GM12865 (cell line): ENCODE measurements at regions not wholly inside any gene's neighbourhood (a gene's known extent, or its start where the extent isn't known, plus 50 kb on each side); places are given as distances from the start of the nearest gene placed in this dataset.

Experiments
- DNase-seq: peaks from one replicate; pipeline ENCODE4 v3.0.0; 2010; ENCODE audit warnings: low read depth
- H3K4me3 ChIP-seq: 2 replicates; pipeline ENCODE4 v1.5.1; 2011; ENCODE audit warnings: mild to moderate bottlenecking, low read depth, low read length, control low read depth
- TF ChIP-seq, protein P1 (sequence below): IDR thresholded peaks from 2 replicates; pipeline ENCODE4 v1.5.1; 2011; ENCODE audit warnings: low read length, control low read depth, low read depth, inconsistent platforms; ENCODE audit not compliant: insufficient read depth; ENCODE audit errors: missing control alignments

- DNase-seq = no peak
- TF ChIP-seq, protein P1, sequence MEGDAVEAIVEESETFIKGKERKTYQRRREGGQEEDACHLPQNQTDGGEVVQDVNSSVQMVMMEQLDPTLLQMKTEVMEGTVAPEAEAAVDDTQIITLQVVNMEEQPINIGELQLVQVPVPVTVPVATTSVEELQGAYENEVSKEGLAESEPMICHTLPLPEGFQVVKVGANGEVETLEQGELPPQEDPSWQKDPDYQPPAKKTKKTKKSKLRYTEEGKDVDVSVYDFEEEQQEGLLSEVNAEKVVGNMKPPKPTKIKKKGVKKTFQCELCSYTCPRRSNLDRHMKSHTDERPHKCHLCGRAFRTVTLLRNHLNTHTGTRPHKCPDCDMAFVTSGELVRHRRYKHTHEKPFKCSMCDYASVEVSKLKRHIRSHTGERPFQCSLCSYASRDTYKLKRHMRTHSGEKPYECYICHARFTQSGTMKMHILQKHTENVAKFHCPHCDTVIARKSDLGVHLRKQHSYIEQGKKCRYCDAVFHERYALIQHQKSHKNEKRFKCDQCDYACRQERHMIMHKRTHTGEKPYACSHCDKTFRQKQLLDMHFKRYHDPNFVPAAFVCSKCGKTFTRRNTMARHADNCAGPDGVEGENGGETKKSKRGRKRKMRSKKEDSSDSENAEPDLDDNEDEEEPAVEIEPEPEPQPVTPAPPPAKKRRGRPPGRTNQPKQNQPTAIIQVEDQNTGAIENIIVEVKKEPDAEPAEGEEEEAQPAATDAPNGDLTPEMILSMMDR = no peak
- no peak overlapping the region for H3K4me3 ChIP-seq
Measured at GRCh38 chr2:128790541-128791001, 471.9 kb upstream of the HS6ST1 start.

DNA sequence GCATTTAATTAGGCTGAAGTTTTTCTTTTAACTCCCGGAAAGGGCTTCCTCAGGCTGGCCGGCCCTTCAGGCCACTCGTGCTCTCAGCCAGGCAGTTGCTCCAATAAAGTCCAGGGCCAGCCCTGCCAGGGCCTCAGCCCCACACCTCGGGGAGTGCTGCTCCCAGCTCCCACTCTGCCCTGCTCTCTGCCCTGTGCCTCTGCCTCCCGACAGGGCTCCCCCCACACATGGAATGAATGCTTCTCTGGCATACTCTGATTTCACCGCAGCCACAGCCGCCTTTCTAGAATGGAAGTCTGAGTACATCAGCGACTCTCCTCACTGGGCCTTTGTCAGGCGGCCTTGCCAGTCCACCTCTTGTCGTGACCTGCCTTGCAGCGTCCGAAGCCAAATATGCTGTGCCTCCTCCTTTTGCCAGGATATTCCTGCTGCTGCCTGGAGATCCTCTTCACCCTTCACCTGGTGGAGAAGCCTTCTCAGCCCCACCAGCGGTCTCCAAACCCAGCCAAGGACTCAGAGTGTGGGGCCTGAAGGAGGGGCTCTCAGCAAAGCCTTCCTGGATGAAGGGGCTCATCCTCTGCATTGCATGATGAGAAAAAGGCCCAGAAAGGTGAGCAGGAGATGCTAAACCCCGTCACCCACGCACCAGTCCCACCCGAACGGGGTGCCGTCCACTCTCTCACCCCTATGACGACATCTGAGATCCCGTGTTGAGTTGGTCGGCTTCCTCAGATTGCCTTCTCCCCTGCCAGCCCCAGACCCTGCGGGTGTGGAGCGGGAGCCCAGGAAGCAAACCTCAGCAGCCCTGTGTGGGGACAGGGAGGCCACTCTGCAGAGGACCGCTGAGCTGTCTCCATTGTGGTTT lies 472.7 kb upstream of the HS6ST1 start:
- H3K4me3 ChIP-seq = no peak overlapping the region
- no peak for DNase-seq
- TF ChIP-seq, protein P1 = no peak

- DNase-seq = no peak
- TF ChIP-seq, protein P1 = no peak
- no peak overlapping the region for H3K4me3 ChIP-seq
Measured at GRCh38 chr2:128791985-128792320, 473.3 kb upstream of the HS6ST1 start.

DNA sequence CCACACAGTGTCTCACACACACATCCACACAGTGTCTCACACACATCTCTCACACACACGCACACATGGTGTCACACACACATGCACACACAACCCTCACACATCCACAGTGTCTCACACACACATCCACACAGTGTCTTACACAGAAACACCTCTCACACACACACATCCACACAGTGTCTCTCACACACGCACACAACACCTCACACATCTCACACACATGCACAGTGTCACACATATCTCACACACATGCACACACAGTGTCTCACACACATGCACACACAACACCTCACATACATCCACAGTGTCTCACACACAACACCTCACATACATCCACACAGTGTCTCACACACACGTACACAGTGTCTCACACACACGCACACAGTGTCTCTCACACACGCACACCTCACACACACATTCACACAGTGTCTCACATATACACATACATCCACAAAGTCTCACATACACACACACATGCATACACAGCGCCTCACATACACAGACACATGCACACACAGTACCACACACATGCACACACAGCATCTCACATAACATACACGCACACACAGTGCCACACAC lies 473.9 kb upstream of the HS6ST1 start:
- TF ChIP-seq, protein P1 = no peak
- H3K4me3 ChIP-seq = no peak overlapping the region
- no peak for DNase-seq

DNA sequence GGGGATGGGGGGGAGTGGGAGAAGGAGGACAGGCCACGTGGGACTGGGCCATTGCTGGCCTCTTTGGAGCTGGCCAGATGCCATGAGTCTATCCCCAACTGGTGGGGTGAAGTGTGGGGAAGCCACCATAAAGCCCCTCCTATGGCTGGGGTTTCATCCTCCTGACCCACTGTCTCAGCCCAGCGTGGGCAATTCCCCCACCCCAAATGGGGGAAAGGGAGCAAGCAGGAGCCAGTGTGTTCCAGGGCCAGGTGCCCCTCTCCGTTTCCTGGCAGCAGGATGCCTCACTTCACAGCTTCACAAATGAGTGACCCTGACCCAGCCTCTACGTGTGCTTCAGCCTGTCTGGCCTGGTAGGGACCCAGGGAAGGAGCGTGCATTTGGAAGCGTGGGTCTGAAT lies 474.7 kb upstream of the HS6ST1 start:
- no peak for DNase-seq
- H3K4me3 ChIP-seq = no peak overlapping the region
- TF ChIP-seq, protein P1 = no peak

DNA sequence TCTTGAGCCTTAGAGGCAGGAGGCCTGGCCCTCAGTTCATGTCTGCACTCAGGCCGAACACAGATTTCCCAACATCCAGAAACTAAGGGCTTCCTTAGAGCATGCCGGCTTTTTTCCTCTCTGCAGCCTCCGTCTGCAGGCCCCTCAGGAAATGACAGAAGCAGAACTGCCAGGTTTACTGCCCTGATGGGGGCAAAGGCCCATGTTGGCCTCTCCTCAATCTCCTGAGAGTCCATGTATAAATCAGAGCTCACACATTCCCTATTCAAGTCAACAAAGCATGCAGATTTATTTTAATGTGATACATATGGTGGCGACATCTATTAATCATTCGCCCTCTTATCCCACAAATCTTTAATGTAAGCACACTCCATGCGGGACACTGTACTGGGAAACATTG lies 475.6 kb upstream of the HS6ST1 start:
- TF ChIP-seq, protein P1 = no peak
- DNase-seq = no peak
- no peak overlapping the region for H3K4me3 ChIP-seq
